ENCODE measurements at regions not wholly inside any gene's neighbourhood (a gene's known extent, or its start where the extent isn't known, plus 50 kb on each side); places are given as distances from the start of the nearest gene placed in this dataset.

GRCh38 chr3:73137736-73138403 is 76.4 kb downstream of the EBLN2 start:
- no peak for TF ChIP-seq POLR2A (IDR thresholded peaks at IDR 0.05)
- no peak for TF ChIP-seq EP300 (IDR thresholded peaks at IDR 0.05)
- no peak for TF ChIP-seq CTCF (IDR thresholded peaks at IDR 0.05)
